ENCODE measurements at regions not wholly inside any gene's neighbourhood (a gene's known extent, or its start where the extent isn't known, plus 50 kb on each side); places are given as distances from the start of the nearest gene placed in this dataset.

DNA sequence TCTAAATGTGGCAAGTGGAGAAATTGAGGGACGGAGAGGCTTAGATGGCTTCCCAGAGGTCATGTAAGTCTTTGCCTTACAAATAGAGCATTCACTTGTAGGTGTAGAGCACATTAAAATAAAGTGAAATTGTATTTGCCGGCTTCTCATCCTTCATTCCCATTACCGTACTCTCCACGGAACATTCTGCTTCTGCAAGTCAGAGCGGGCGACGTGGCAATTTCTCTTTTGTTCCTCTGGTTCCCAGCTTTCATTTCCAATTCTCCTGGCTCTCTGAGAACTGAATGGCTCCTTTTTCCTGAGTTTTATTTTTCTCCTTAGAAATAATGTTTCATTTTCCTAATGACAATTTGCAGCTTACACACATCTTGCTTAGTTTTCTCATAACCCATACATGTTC lies 51.3 kb upstream of the PFKP start:
- DNase-seq, result no peak

DNA sequence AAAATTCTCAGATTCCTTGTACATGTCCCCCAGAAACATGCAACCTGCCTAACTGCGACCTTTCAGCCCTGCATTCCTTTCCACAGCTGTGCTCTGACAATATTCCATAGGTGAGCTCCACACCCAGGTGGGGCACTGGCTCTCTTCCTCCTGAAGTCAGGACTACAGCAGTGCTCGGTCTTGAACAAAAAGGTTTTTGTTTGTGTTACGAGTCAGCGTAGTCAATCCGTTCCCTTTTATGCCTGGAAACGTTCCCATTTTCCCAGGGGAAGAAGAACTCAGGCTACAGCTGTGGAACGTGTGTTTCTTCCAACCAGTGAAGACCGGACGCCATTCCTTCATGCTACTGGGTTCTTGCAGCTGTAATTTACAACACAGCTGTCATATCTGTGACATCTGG lies 52.4 kb upstream of the PFKP start:
- no peak for DNase-seq

GRCh38 chr10:3012223-3012622 lies 55.1 kb upstream of the PFKP start:
- no peak for DNase-seq

GRCh38 chr10:3010816-3011460 lies 56.4 kb upstream of the PFKP start:
- no peak for DNase-seq

GRCh38 chr10:3010334-3010733 lies 57.0 kb upstream of the PFKP start:
- no peak for DNase-seq

DNA sequence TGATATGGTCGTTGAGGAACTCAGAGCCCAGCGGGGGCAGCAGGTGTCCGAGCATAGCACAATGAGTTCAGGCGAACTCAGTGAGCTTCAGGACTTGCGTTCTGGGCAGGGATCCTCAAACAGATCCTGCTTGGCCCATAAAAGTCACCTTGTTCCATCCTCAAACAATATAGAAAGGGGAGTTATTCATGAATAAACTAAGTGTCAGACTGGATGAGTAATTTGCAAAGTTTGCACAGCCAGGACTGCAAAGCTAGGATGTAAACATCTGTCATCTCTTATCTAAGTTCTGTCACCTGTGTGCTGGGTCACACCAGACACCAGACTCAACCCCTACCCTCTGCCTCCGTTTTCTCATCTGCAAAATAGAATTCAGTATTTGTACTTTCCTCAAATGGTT lies 58.0 kb upstream of the PFKP start:
- DNase-seq, result no peak

- DNase-seq, result no peak
Measured at GRCh38 chr10:3008518-3009195, 58.7 kb upstream of the PFKP start.

- DNase-seq, result no peak
Measured at GRCh38 chr10:3006607-3007006, 60.7 kb upstream of the PFKP start.

DNA sequence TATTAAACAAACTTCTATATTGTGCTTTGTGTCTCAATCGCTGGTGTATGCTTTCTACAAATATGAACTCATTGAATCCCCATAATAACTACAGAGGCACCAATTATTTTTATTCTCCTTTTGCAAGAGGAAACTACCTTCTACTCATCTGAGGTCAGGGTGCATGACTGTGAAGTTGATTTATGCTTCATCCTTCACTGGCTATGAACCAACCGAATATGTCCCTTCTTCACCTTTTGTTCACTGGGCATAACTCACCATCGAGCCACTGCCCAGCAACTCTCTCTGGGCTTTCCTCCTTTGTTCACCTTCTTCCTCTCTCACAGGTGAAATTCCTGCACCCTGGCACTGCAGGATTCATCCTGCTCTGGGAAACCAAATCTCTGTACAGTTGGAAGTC lies 61.3 kb upstream of the PFKP start:
- DNase-seq, result no peak

DNA sequence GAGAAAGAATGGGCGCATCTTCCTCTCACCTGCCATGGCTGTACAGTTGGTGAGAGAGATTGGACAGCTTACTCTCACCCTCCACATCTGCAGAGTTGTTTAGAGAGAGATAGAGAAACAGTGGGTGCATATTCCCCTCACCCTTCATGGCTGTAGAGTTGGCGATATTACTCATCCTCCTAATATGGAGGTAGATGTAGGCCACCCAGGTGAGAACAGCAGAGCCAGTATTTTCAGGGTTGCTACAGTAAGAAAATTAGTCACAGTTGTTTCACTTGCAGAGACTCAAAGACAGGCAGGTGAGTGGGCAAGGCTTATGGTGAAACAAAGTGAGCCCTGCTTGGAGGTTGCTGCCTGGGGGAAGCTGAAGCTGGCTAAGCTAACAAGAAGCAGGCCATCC lies 65.0 kb upstream of the PFKP start:
- no peak for DNase-seq

- no peak for DNase-seq
Measured at GRCh38 chr10:3000048-3000447, 67.3 kb upstream of the PFKP start.

- DNase-seq, result no peak
Measured at GRCh38 chr10:2994221-2994961, 73.0 kb upstream of the PFKP start.

- DNase-seq, result no peak
Measured at GRCh38 chr10:2993636-2994035, 73.7 kb upstream of the PFKP start.

- DNase-seq, result no peak
Measured at GRCh38 chr10:2992401-2993198, 74.7 kb upstream of the PFKP start.

- DNase-seq, result no peak
Measured at GRCh38 chr10:2990764-2991163, 76.6 kb upstream of the PFKP start.

GRCh38 chr10:2989292-2989947 lies 77.9 kb upstream of the PFKP start:
- DNase-seq, result no peak

GRCh38 chr10:2987185-2987768 lies 80.1 kb upstream of the PFKP start:
- no peak for DNase-seq

DNA sequence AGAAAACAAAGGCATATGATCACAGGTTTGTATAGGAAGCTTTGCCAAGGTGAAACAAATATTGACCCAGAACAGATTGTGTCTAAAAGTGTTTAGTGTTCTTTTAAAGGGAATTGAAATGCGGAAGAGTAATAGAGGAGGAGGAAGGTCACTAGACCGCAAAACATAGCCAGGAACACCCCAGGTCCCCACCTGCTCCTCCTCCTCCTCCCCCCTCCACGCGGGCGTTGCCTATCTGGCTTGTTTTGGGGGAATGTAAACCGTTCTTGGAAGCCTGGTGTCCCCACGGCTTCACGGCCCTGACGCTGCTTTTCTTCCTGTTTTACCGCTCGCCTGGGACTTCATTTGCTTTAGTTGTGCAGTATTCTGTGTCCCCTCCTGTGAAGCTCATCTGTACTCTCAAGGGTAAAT lies 81.0 kb upstream of the PFKP start:
- DNase-seq, result no peak

- DNase-seq, result no peak
Measured at GRCh38 chr10:2985729-2986232, 81.6 kb upstream of the PFKP start.

DNA sequence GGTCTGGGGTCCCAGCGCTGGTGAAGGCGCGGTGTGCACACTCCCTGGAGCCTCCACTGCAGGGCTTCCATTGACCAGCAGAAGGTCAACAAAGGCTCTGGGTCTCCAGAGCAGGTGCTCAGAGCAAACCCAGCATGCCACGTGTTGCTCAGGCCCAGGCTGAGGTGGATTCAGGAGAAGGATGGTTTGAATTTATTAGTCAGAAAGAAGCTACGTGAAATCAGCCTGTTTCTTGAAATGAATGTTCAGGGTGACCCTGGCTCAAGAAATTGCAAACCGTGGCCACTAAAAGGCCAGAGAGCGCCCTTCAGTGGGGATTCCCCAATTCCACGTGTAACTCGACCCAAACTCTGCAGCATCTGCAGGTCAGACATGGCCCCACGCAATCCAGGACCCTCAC lies 82.7 kb upstream of the PFKP start:
- no peak for DNase-seq

DNA sequence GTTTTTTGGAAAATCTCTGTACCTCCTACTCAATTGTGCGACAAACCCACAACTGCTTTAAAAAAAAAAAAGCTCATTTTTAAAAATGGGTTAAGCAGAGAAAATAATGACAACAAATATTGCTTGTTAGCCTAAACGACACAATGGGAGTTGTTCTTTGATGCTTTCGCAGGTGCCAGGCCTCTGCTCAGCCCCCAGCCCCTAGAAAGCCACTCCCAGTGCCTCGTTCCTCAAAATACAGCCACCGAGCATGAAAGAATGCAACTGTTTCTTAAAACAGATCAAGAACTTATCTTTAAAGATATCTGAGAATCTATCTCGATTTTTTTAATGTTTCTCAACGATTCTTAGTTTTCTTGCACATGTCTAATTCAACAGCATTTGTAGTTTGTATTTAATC lies 85.2 kb upstream of the PFKP start:
- DNase-seq, result no peak
